GM23338 (cell line): ENCODE measurements at regions not wholly inside any gene's neighbourhood (a gene's known extent, or its start where the extent isn't known, plus 50 kb on each side); places are given as distances from the start of the nearest gene placed in this dataset.

Source experiments
- ATAC-seq: fragments of 200-7000 bp; cut with Tn5 transposase; 3 replicates; pipeline ENCODE4 v1.9.1; 2020
- DNase-seq: peaks from one replicate; pipeline ENCODE4 v3.0.0-alpha.2; 2015; ENCODE audit warnings: low spot score
- H2AFZ ChIP-seq: fragments of 200-600 bp; sonication (generic); 2 replicates; pipeline ENCODE4 v1.8.0; 2016; ENCODE audit warnings: antibody characterized with exemption, mild to moderate bottlenecking, moderate library complexity
- H3F3A ChIP-seq: fragments of 200-600 bp; sonication (generic); replicated peaks from 2 replicates; pipeline ENCODE4 v1.8.0; 2017; ENCODE audit warnings: antibody characterized with exemption, mixed run types, low read depth
- H3K27ac ChIP-seq: fragments of 200-600 bp; sonication (generic); 2 replicates; pipeline ENCODE4 v1.6.1; 2016; ENCODE audit warnings: low read depth
- H3K27me3 ChIP-seq: fragments of 200-600 bp; sonication (generic); 2 replicates; pipeline ENCODE4 v1.8.0; 2016; ENCODE audit warnings: mild to moderate bottlenecking, mixed run types, moderate library complexity; ENCODE audit not compliant: insufficient read depth
- H3K36me3 ChIP-seq: fragments of 200-600 bp; sonication (generic); 2 replicates; pipeline ENCODE4 v1.8.0; 2016; ENCODE audit warnings: mild to moderate bottlenecking; ENCODE audit not compliant: insufficient read depth
- H3K4me1 ChIP-seq: fragments of 200-600 bp; sonication (generic); 2 replicates; pipeline ENCODE4 v1.8.0; 2016; ENCODE audit warnings: mild to moderate bottlenecking, moderate library complexity; ENCODE audit not compliant: insufficient read depth
- H3K4me2 ChIP-seq: fragments of 200-600 bp; sonication (generic); 2 replicates; pipeline ENCODE4 v1.7.1; 2017; ENCODE audit warnings: mixed run types
- H3K4me3 ChIP-seq: fragments of 200-600 bp; sonication (generic); 2 replicates; pipeline ENCODE4 v1.6.1; 2016; ENCODE audit warnings: mixed run types
- H3K79me2 ChIP-seq: fragments of 200-600 bp; sonication (generic); replicated peaks from 2 replicates; pipeline ENCODE4 v1.8.0; 2017; ENCODE audit warnings: mild to moderate bottlenecking; ENCODE audit not compliant: insufficient read depth
- H3K9me2 ChIP-seq: fragments of 200-600 bp; sonication (generic); 2 replicates; pipeline ENCODE4 v1.8.0; 2017; ENCODE audit not compliant: insufficient read depth
- H4K20me1 ChIP-seq: fragments of 200-600 bp; sonication (generic); replicated peaks from 2 replicates; pipeline ENCODE4 v1.8.0; 2017; ENCODE audit warnings: mild to moderate bottlenecking; ENCODE audit not compliant: insufficient read depth
- H3K27ac Mint-ChIP-seq: 2 replicates; pipeline ENCODE4 v1.8.0; 2020; ENCODE audit warnings: inconsistent platforms, mild to moderate bottlenecking, moderate library complexity, mixed read lengths
- H3K27me3 Mint-ChIP-seq: 3 replicates; pipeline ENCODE4 v1.8.0; 2022; ENCODE audit warnings: low read depth, mild to moderate bottlenecking, moderate library complexity, mixed read lengths, inconsistent platforms; ENCODE audit not compliant: insufficient read depth, poor library complexity
- H3K36me3 Mint-ChIP-seq: 3 replicates; pipeline ENCODE4 v1.8.0; 2021; ENCODE audit warnings: low read depth, mild to moderate bottlenecking, inconsistent platforms, moderate library complexity, mixed read lengths
- H3K4me1 Mint-ChIP-seq: 3 replicates; pipeline ENCODE4 v1.8.0; 2020; ENCODE audit warnings: mild to moderate bottlenecking, inconsistent platforms, mixed read lengths
- H3K4me3 Mint-ChIP-seq: 3 replicates; pipeline ENCODE4 v1.8.0; 2021; ENCODE audit warnings: moderate library complexity, mild to moderate bottlenecking, inconsistent platforms, mixed read lengths
- H3K9me3 Mint-ChIP-seq: 3 replicates; pipeline ENCODE4 v1.8.0; 2020; ENCODE audit warnings: moderate library complexity, mild to moderate bottlenecking, inconsistent platforms, mixed read lengths
- CTCF ChIP-seq, 2 experiments: fragments of 200-600 bp in 1 of 2; sonication (generic) in 1 of 2; conservative IDR thresholded peaks; 2 replicates each; pipeline versions ENCODE4 v1.5.1 to v1.6.1; 2016 to 2017; ENCODE audit warnings: antibody characterized with exemption in 2 of 2, low read depth in 2 of 2, mild to moderate bottlenecking in 2 of 2, moderate library complexity in 1 of 2
- ETS1 ChIP-seq: IDR thresholded peaks from 2 replicates; pipeline ENCODE4 v1.6.1; 2016; ENCODE audit warnings: antibody characterized with exemption
- EZH2 ChIP-seq: fragments of 200-600 bp; sonication (generic); IDR thresholded peaks from one replicate; pipeline ENCODE4 v1.8.0; 2017; ENCODE audit warnings: antibody characterized with exemption, mild to moderate bottlenecking, low read depth; ENCODE audit not compliant: unreplicated experiment
- POLR2AphosphoS5 ChIP-seq: IDR thresholded peaks from 2 replicates; pipeline ENCODE4 v1.6.1; 2016; ENCODE audit warnings: antibody characterized with exemption, low read depth
- REST ChIP-seq: IDR thresholded peaks from one replicate; pipeline ENCODE4 v1.6.1; 2018; ENCODE audit warnings: antibody characterized with exemption; ENCODE audit not compliant: unreplicated experiment
- ZNF331 ChIP-seq: fragments of 250-450 bp; sonication (Bioruptor Pico); IDR thresholded peaks from 2 replicates; pipeline ENCODE4 v1.5.0; 2020; ENCODE audit warnings: low read depth, mild to moderate bottlenecking, moderate library complexity

- Histone ChIP-seq H3K27ac (peak overlapping the region; percentile 80), H3K79me2 (no peaks in the 10 kb centered on the region), H3K36me3 (no peaks in the 10 kb centered on the region), H3K4me1 (peaks cover 24% of the 10 kb centered on the region), H4K20me1 (no peaks in the 10 kb centered on the region), H3K9me2 (peaks cover 14% of the 10 kb centered on the region), H3K27me3 (no peaks in the 10 kb centered on the region), H3K4me2 (peak overlapping the region; percentile 53), H3F3A (no peaks in the 10 kb centered on the region), H2AFZ (no peak overlapping the region), H3K4me3 (peak overlapping the region; percentile 33)
- Mint-ChIP-seq H3K27me3 (no peaks in the 10 kb centered on the region), H3K36me3 (peaks cover 2% of the 10 kb centered on the region; the same call in 1 of the 3 replicates), H3K9me3 (no peaks in the 10 kb centered on the region), H3K27ac (peak overlapping the region; percentile 90), H3K4me1 (peaks cover 27% of the 10 kb centered on the region), H3K4me3 (peak overlapping the region; percentile 72)
- DNase-seq (peak; percentile 82), ATAC-seq (peak; percentile 91)
- TF ChIP-seq ETS1 (no peak), REST (no peak), CTCF (conservative IDR thresholded peaks at IDR 0.05; ENCODE audit: low read depth in 2 of 2) (no peak), ZNF331 (CRISPR knock-in tag) (no peak), POLR2AphosphoS5 (no peak)
Measured at GRCh38 chr6:22222469-22222868, 74.4 kb downstream of the PRL start.

- ATAC-seq (no peak), DNase-seq (no peak)
- H3K4me1 Mint-ChIP-seq = no peaks in the 10 kb centered on the region; the same call in 2 of the 3 replicates
- Histone ChIP-seq H3K4me1 (peaks cover 4% of the 10 kb centered on the region; the same call in 1 of the 2 replicates), H3K4me2 (no peak overlapping the region), H3K9me2 (peaks cover 15% of the 10 kb centered on the region), H2AFZ (no peak overlapping the region), H3K4me3 (no peak overlapping the region), H3K27ac (no peak overlapping the region), H3K79me2 (no peaks in the 10 kb centered on the region), H4K20me1 (no peaks in the 10 kb centered on the region), H3K27me3 (no peaks in the 10 kb centered on the region), H3F3A (no peaks in the 10 kb centered on the region), H3K36me3 (no peaks in the 10 kb centered on the region)
- H3K9me3 Mint-ChIP-seq = no peaks in the 10 kb centered on the region
- H3K27ac Mint-ChIP-seq = no peak overlapping the region
- no peak overlapping the region for H3K4me3 Mint-ChIP-seq
- H3K36me3 Mint-ChIP-seq = no peaks in the 10 kb centered on the region
- no peaks in the 10 kb centered on the region for H3K27me3 Mint-ChIP-seq
- TF ChIP-seq EZH2 = no peak
- no peak for TF ChIP-seq ETS1
- TF ChIP-seq CTCF (conservative IDR thresholded peaks at IDR 0.05; ENCODE audit: low read depth in 2 of 2) = no peak
Measured at GRCh38 chr6:22227824-22228610, 68.8 kb downstream of the PRL start.
